ENCODE measurements at regions not wholly inside any gene's neighbourhood (a gene's known extent, or its start where the extent isn't known, plus 50 kb on each side); places are given as distances from the start of the nearest gene placed in this dataset.
A peak's percentile ranks its signal among the peaks of the same experiment; 100 is the strongest.

GRCh38 chr14:87097015-87097414, 896.0 kb downstream of the GALC start:
- H3K79me1 ChIP-seq (ENCODE audit: low read depth in 1 of 2, low read length in 2 of 2) = no peaks in the 10 kb centered on the region
- no peak overlapping the region for H2BK120ac ChIP-seq (ENCODE audit: low read depth, low read length)
- H4K5ac ChIP-seq (ENCODE audit: low read depth, low read length) = no peak overlapping the region
- peaks cover 2% of the 10 kb centered on the region; the same call in 1 of the 2 replicates for H3K4me1 ChIP-seq (ENCODE audit: control insufficient read depth, insufficient read depth, low read length)
- no peak overlapping the region for H3K23ac ChIP-seq (ENCODE audit: low read depth, low read length)
- CTCF ChIA-PET = no interaction called here
- 0 out of 2 replicates have a peak overlapping the region, but pooled peaks have one; percentile 44 for H3K14ac ChIP-seq (replicated peaks; ENCODE audit: low read depth, low read length)
- no peak overlapping the region for H2AFZ ChIP-seq (replicated peaks; ENCODE audit: low read length, poor library complexity)
- POLR2A ChIA-PET (ENCODE audit: unreplicated experiment) = no interaction called here
- H2BK15ac ChIP-seq (ENCODE audit: low read depth, low read length) = no peak overlapping the region
- H2AK5ac ChIP-seq (ENCODE audit: low read depth, low read length) = no peak overlapping the region
- dilution Hi-C loops (cut with HindIII; ENCODE audit: low sequenced_read_pairs, unreplicated experiment) = no loop called here
- no peaks in the 10 kb centered on the region for H4K20me1 ChIP-seq (ENCODE audit: insufficient read depth, low read length)
- no peak overlapping the region for H3K27ac ChIP-seq (ENCODE audit: insufficient read depth, low read length)
- H3K4me3 ChIP-seq (ENCODE audit: insufficient read depth, low read depth, low read length) = no peak overlapping the region
- in situ Hi-C loops (cut with MboI; ENCODE audit: low sequenced_read_pairs) = no loop called here
- H3K4me2 ChIP-seq (ENCODE audit: low read depth, low read length) = no peak overlapping the region
- H3K27me3 ChIP-seq (ENCODE audit: control insufficient read depth, insufficient read depth, low read length) = no peaks in the 10 kb centered on the region
- BruUV-seq (replicated peaks) = no TSS peak
- H2AK9ac ChIP-seq (replicated peaks; ENCODE audit: low read depth, low read length, poor library complexity) = no peak overlapping the region
- no peak overlapping the region for H3K18ac ChIP-seq (ENCODE audit: low read depth, low read length)
- WGBS, 2 experiments (ENCODE audit: extremely low coverage in 2 of 2, insufficient read length in 1 of 2) = no CpG with 5 or more reads among the region's 2 CpGs
- no peak overlapping the region for H3K56ac ChIP-seq (ENCODE audit: extremely low read depth, insufficient read depth, low read length)
- no peak overlapping the region for H3K4ac ChIP-seq (ENCODE audit: low read depth, low read length)
- no peaks in the 10 kb centered on the region for H3K9me3 ChIP-seq (ENCODE audit: control insufficient read depth, insufficient read depth, low read length)
- H3K9ac ChIP-seq (ENCODE audit: low read depth, low read length) = no peak overlapping the region
- H3K36me3 ChIP-seq (ENCODE audit: control insufficient read depth, insufficient read depth, low read length) = no peaks in the 10 kb centered on the region
- peak; percentile 76 for ATAC-seq (ENCODE audit: low read depth)
- no peak overlapping the region for H2BK5ac ChIP-seq (ENCODE audit: low read depth, low read length, poor library complexity, severe bottlenecking)
- H2BK20ac ChIP-seq (ENCODE audit: low read depth, low read length) = no peak overlapping the region
- intact Hi-C loops (cut with micrococcal nuclease) = no loop called here
- H4K91ac ChIP-seq (ENCODE audit: insufficient read depth, low read depth, low read length) = no peak overlapping the region
- peak; percentile 80 for DNase-seq
- peaks cover 3% of the 10 kb centered on the region; the same call in 1 of the 2 replicates for H3K9me1 ChIP-seq (ENCODE audit: insufficient read depth, low read length)
- no peak overlapping the region for H4K8ac ChIP-seq (ENCODE audit: low read depth in 2 of 2, low read length in 2 of 2)
- no peak for TF ChIP-seq FOS (IDR thresholded peaks at IDR 0.05; ENCODE audit: low read depth, low read length)
- peak; percentile 10; the same call in 1 of the 2 replicates for TF ChIP-seq CEBPB (IDR thresholded peaks at IDR 0.05; ENCODE audit: low read depth, low read length)

Data from IMR-90 (cell line).